ENCODE measurements at regions not wholly inside any gene's neighbourhood (a gene's known extent, or its start where the extent isn't known, plus 50 kb on each side); places are given as distances from the start of the nearest gene placed in this dataset.

DNA sequence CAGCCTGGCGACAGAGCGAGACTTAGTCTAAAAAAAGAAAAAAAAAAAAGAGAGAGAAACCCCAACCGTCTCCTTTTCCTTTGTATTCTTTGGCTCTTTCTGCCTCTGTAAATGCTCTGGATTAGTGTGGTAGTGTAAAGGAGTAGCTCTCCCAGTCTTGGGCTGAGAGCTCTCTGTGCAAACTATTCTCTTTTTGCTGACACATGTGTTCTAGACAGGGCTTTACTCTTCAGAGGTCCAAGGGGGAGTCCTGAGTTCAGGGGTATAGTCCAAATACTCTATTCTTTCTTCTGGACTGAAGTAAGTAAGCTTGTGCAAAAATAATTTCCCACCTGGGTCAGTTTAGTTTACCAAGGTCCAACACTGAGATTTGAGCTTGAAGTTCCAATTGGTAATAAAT, 183.8 kb upstream of the KCNK2 start:
- TF ChIP-seq CTCF (conservative IDR thresholded peaks at IDR 0.05 in 1 of 2, IDR thresholded peaks at IDR 0.05 in 1 of 2; ENCODE audit: low read depth in 1 of 2, low read length in 2 of 2): no peak
- TF ChIP-seq EZH2 (IDR thresholded peaks at IDR 0.05; ENCODE audit: low read length, missing control alignments): no peak
